DND-41 (cell line): ENCODE measurements at regions not wholly inside any gene's neighbourhood (a gene's known extent, or its start where the extent isn't known, plus 50 kb on each side); places are given as distances from the start of the nearest gene placed in this dataset.

ENCODE experiments used
- EZH2 ChIP-seq: IDR thresholded peaks from 3 replicates; pipeline ENCODE4 v1.6.1; 2012; ENCODE audit warnings: borderline replicate concordance, low read depth, mild to moderate bottlenecking, moderate library complexity, low read length, inconsistent platforms; ENCODE audit not compliant: severe bottlenecking
- TF ChIP-seq, protein P1 (sequence below): IDR thresholded peaks from 2 replicates; pipeline ENCODE4 v1.5.1; 2012; ENCODE audit warnings: borderline replicate concordance, low read length, moderate library complexity, mild to moderate bottlenecking; ENCODE audit not compliant: poor library complexity, severe bottlenecking; ENCODE audit errors: extremely low read depth

GRCh38 chr16:52957199-52957598, 95.5 kb downstream of the CHD9NB start:
- TF ChIP-seq, protein P1, sequence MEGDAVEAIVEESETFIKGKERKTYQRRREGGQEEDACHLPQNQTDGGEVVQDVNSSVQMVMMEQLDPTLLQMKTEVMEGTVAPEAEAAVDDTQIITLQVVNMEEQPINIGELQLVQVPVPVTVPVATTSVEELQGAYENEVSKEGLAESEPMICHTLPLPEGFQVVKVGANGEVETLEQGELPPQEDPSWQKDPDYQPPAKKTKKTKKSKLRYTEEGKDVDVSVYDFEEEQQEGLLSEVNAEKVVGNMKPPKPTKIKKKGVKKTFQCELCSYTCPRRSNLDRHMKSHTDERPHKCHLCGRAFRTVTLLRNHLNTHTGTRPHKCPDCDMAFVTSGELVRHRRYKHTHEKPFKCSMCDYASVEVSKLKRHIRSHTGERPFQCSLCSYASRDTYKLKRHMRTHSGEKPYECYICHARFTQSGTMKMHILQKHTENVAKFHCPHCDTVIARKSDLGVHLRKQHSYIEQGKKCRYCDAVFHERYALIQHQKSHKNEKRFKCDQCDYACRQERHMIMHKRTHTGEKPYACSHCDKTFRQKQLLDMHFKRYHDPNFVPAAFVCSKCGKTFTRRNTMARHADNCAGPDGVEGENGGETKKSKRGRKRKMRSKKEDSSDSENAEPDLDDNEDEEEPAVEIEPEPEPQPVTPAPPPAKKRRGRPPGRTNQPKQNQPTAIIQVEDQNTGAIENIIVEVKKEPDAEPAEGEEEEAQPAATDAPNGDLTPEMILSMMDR = no peak
- no peak for TF ChIP-seq EZH2
